ENCODE measurements at regions not wholly inside any gene's neighbourhood (a gene's known extent, or its start where the extent isn't known, plus 50 kb on each side); places are given as distances from the start of the nearest gene placed in this dataset.
A peak's percentile ranks its signal among the peaks of the same experiment; 100 is the strongest.
"Not testable (repeated sequence)": the region's sequence is repeated elsewhere in the genome, so short reads cannot be mapped to it uniquely, and the experiment has no call there.

- TF ChIP-seq, protein P1, sequence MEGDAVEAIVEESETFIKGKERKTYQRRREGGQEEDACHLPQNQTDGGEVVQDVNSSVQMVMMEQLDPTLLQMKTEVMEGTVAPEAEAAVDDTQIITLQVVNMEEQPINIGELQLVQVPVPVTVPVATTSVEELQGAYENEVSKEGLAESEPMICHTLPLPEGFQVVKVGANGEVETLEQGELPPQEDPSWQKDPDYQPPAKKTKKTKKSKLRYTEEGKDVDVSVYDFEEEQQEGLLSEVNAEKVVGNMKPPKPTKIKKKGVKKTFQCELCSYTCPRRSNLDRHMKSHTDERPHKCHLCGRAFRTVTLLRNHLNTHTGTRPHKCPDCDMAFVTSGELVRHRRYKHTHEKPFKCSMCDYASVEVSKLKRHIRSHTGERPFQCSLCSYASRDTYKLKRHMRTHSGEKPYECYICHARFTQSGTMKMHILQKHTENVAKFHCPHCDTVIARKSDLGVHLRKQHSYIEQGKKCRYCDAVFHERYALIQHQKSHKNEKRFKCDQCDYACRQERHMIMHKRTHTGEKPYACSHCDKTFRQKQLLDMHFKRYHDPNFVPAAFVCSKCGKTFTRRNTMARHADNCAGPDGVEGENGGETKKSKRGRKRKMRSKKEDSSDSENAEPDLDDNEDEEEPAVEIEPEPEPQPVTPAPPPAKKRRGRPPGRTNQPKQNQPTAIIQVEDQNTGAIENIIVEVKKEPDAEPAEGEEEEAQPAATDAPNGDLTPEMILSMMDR (IDR thresholded peaks at IDR 0.05; ENCODE audit: control insufficient read depth, extremely low read depth, insufficient read depth): no peak
- DNase-seq (ENCODE audit: low read depth): no peak
- no peak overlapping the region for H3K4me3 ChIP-seq (ENCODE audit: low read depth, low read length)
Measured at GRCh38 chr2:75408771-75409170, 152.0 kb downstream of the EVA1A start.

DNA sequence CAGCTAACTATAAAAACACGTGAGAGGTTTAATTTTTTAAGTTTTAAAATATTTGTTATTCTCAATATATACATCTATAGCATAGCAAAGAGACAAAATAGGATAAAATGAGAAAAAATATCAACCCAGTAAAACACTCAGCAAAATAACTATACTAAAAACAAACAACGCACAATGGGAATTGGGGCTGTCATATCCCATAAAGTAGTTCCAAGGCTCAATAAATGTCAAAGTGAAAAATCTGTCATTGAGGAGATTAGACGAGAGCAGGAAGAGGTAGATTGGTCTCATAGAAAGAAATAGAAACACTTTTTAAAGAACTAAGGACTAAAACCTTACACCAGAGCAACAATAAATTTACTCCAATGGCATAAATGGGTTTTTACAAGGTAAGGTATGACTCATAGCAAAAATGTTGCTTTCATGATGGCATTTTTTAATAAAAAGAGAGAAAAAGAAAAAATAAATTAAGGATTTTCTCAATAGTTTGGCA, 153.7 kb downstream of the EVA1A start:
- DNase-seq (ENCODE audit: low read depth): no peak
- H3K4me3 ChIP-seq (ENCODE audit: low read depth, low read length): no peak overlapping the region
- TF ChIP-seq, protein P1 (IDR thresholded peaks at IDR 0.05; ENCODE audit: control insufficient read depth, extremely low read depth, insufficient read depth): no peak

DNA sequence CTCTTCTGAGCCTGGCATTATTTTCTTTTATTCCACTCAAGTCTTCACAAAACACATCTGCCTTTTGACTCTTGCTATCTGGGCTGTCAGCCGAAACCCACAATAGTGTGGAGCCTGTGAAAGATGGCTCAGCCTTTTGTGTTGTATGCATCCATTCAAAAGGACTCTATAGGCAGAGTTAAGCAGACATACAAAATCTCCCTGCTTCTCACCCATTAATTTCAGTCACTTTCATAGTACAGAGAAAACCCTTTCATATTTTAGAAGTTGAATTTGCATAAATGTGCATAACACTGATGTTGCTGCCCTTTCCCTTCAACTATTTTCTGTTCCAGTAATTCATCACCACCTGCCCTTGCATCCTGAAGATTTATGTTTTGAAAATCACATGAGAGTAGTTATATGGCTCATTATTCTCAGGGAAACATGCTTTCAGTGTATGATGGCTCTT, 154.6 kb downstream of the EVA1A start:
- TF ChIP-seq, protein P1 (IDR thresholded peaks at IDR 0.05; ENCODE audit: control insufficient read depth, extremely low read depth, insufficient read depth): no peak
- no peak for DNase-seq (ENCODE audit: low read depth)
- no peak overlapping the region for H3K4me3 ChIP-seq (ENCODE audit: low read depth, low read length)

GRCh38 chr2:75405000-75405399, 155.7 kb downstream of the EVA1A start:
- no peak overlapping the region for H3K4me3 ChIP-seq (ENCODE audit: low read depth, low read length)
- TF ChIP-seq, protein P1 (IDR thresholded peaks at IDR 0.05; ENCODE audit: control insufficient read depth, extremely low read depth, insufficient read depth): no peak
- no peak for DNase-seq (ENCODE audit: low read depth)

DNA sequence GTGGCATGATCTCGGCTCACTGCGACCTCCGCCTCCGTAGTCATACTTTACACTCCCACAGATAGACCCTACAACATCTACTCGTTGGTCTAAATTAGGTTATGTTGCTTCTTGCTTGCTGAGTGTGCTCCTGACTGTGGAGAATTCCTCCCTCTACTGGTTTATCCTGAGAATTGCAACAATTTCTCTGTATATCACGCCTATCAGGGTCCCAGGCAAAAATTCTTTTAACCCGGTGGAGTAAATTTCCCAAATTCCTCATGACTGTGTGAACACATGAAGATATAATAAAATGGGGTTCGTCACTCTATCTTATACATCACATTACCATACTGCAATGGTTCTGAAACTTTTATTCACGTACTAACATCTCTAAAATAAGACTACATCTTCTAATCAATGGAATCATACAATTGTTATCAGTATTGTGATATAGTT, 156.7 kb downstream of the EVA1A start:
- DNase-seq (ENCODE audit: low read depth): no peak
- no peak overlapping the region for H3K4me3 ChIP-seq (ENCODE audit: low read depth, low read length)
- TF ChIP-seq, protein P1 (IDR thresholded peaks at IDR 0.05; ENCODE audit: control insufficient read depth, extremely low read depth, insufficient read depth): peak; percentile 70

GRCh38 chr2:75396314-75396713, 164.4 kb downstream of the EVA1A start:
- TF ChIP-seq, protein P1 (IDR thresholded peaks at IDR 0.05; ENCODE audit: control insufficient read depth, extremely low read depth, insufficient read depth): no peak
- DNase-seq (ENCODE audit: low read depth): no peak
- H3K4me3 ChIP-seq (ENCODE audit: low read depth, low read length): no peak overlapping the region

DNA sequence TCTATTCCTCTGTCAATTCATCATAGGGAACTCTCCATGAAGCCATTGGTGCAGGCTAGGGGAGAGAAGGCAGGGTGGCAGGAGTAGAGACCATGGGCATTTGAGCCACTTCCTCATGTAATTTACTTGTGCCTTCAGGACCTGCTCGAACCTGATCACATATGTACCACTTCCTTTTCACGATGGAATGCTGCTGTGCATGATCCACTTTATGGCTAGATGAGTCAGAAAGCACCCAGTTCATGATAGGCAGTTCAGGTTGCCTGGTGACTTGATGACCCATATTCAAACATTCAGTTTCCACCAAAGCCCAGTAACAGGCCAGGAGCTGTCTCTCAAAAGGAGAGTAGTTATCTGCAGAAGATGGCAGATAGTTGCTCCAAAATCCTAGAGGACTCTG, 166.0 kb downstream of the EVA1A start:
- not testable (repeated sequence) for DNase-seq (ENCODE audit: low read depth); H3K4me3 ChIP-seq (ENCODE audit: low read depth, low read length)

Measured in LNCaP clone FGC (cell line).